GM13976 (cell line): ENCODE measurements at regions not wholly inside any gene's neighbourhood (a gene's known extent, or its start where the extent isn't known, plus 50 kb on each side); places are given as distances from the start of the nearest gene placed in this dataset.

ENCODE experiments used
- DNase-seq: peaks from one replicate; pipeline ENCODE4 v3.0.0; 2012; ENCODE audit warnings: low spot score
- in situ Hi-C: fragments of 300-500 bp; cut with MboI; formaldehyde crosslinking; loops from one replicate; pipeline ENCODE4 v1.12.0; 2022; ENCODE audit warnings: low sequenced_read_pairs, mixed read lengths, inconsistent platforms; ENCODE audit not compliant: unreplicated experiment
- TF ChIP-seq, protein P1 (sequence below): IDR thresholded peaks from 2 replicates; pipeline ENCODE4 v1.5.1; 2012; ENCODE audit warnings: borderline replicate concordance, mild to moderate bottlenecking; ENCODE audit not compliant: insufficient read depth; ENCODE audit errors: extremely low read depth, missing control alignments, control extremely low read depth

DNA sequence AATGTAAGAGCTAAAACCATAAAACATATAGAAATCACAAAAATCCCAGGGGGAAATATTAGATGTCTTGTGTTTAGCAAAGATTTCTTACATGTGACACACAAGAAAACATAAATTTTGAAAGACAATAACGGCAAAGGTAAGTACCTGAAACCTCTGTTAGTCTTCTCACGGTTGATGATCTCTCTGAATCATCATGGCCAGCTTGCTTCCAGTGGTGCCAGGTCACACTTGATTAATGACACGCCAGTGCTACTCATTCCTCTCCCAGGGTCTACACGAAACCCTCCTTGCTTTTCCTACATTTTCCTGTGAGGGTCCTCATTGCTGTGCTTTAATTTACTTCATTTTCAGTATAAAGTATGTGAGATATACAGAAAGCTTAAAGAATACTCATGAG is 114.4 kb upstream of the PARP11 start:
- DNase-seq = no peak
- TF ChIP-seq, protein P1, sequence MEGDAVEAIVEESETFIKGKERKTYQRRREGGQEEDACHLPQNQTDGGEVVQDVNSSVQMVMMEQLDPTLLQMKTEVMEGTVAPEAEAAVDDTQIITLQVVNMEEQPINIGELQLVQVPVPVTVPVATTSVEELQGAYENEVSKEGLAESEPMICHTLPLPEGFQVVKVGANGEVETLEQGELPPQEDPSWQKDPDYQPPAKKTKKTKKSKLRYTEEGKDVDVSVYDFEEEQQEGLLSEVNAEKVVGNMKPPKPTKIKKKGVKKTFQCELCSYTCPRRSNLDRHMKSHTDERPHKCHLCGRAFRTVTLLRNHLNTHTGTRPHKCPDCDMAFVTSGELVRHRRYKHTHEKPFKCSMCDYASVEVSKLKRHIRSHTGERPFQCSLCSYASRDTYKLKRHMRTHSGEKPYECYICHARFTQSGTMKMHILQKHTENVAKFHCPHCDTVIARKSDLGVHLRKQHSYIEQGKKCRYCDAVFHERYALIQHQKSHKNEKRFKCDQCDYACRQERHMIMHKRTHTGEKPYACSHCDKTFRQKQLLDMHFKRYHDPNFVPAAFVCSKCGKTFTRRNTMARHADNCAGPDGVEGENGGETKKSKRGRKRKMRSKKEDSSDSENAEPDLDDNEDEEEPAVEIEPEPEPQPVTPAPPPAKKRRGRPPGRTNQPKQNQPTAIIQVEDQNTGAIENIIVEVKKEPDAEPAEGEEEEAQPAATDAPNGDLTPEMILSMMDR = no peak
- in situ Hi-C loops = loop anchor here (25.0 kb wide), 1 partner anchor 300 kb away; no protein-coding TSS in a partner anchor

DNA sequence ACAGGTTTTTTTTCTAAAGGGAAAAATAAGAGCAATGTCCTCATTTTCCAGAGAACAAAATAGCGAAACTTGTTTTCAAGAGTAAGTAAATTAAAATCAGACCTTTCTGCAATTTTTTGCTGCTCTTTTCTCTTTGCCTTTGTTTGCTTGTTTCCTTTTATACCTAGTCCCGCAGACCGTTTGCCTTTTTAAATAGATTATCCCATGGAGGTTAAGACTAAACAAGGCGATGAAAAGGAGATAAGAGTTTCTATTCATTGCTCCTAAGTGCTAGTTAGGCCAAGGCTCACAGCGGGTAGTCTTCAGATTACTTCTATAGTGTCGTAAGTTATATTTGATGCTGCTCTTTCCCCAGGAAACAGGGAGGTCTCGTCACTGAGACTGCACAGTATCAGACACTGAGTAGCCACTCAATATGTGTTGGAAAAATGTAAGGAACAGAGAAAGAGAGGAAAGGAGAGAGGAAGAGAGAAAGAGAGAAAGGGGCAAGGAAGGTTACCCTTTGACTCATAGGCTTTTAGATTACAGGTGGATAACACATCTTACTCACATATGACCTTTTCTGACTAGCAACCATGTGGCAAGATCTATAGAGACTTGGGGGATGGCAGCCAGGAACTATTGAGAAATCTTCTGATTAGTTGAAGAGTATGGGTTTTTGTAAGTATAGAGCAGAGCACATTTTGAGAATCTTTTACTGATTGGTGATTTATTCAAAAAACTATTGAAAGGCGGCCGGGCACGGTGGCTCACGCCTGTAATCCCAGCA is 107.5 kb upstream of the PARP11 start:
- TF ChIP-seq, protein P1 = no peak
- in situ Hi-C loops = loop anchor here (25.0 kb wide), 1 partner anchor 307 kb away; no protein-coding TSS in a partner anchor
- no peak for DNase-seq

DNA sequence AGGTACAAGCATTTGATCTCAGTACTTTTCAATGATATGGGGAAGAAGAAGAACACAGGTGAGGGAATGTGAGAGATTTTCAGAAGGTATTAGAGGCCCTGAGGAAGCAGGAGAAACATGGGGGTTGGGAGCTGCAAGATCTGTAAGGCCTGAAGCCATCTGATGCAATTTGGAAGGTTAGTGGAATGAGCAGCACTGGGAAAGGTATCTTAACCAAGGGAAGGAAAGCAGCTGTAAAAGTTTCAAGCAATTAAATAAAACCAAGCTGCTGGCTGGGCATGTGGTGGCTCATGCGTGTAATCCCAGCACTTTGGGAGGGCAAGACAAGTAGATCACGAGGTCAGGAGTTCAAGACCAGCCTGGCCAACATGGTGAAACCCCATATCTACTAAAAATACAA is 104.4 kb upstream of the PARP11 start:
- TF ChIP-seq, protein P1 = no peak
- DNase-seq = no peak
- in situ Hi-C loops = loop anchor here (25.0 kb wide), 1 partner anchor 310 kb away; no protein-coding TSS in a partner anchor

DNA sequence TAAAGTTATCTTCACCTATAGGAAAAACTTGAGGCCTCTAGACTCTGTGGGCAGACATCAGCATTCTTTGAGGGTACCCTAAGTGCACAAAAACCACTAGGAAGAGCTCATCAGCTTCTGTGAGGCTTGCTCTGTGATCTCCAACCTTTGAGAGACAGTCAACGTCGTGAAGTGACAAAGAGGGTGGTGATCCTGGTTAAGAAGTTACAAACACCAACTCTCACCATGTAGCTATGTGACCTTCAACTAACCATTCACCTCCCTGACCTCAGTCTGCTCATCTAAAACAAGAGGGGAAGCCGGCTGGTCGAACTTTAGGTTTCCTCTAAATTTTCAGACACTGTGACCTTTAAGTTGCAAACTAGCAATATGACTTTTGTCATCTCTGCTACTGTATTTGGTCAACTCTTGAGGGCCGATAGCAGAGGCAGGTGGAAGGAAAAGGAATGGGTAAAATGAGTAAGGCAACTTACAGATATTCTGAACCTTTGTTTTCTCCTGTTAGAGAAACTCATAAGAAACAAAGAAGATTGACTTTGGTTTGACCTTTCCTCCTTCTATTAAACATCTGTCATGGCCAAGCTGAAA is 103.2 kb upstream of the PARP11 start:
- DNase-seq = no peak
- in situ Hi-C loops = loop anchor here (25.0 kb wide), 1 partner anchor 311 kb away; no protein-coding TSS in a partner anchor
- TF ChIP-seq, protein P1 = no peak

DNA sequence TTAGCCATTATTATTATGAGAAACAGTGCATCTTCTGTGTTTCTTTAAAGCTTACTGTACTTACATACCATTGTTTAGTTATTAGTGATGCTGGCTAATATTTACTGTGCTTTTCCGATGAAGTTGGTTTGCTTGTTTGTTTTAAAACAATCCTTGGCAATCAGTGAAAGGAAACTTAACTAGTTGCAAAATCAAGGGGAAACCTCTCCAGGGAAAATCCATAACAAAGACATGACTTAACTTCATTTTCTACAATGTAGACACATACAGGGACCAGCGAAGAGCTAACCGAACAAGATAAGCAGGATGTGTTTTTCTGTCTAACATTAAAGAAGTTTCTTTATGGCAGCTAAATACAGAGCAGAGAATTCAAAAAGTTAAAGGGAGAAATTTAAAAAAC is 102.5 kb upstream of the PARP11 start:
- TF ChIP-seq, protein P1 = no peak
- in situ Hi-C loops = loop anchor here (25.0 kb wide), 1 partner anchor 312 kb away; no protein-coding TSS in a partner anchor
- DNase-seq = no peak

DNA sequence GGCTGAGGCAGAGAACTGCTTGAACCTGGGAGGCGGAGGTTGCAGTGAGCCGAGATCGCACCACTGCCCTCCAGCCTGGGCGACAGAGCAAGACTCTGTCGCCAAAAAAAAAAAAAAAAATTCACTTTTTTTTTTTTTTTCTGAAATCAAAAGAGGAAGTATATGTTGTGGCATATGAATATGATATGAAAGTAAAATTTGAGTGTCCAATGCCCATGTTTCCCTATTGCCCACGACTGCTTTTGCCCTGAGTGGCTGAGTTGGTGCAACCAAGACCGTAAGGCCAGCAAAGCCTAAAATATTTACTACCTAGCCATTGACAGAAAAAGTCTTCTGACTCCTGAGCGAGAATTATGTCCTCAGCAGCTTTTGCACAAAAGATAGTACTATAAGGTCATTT is 101.7 kb upstream of the PARP11 start:
- TF ChIP-seq, protein P1 = no peak
- no peak for DNase-seq
- in situ Hi-C loops = loop anchor here (25.0 kb wide), 1 partner anchor 312 kb away; no protein-coding TSS in a partner anchor
